HG03460 (cell line): ENCODE measurements at regions not wholly inside any gene's neighbourhood (a gene's known extent, or its start where the extent isn't known, plus 50 kb on each side); places are given as distances from the start of the nearest gene placed in this dataset.

Source experiments
- ATAC-seq: cut with Tn5 transposase; IDR thresholded peaks from one replicate; pipeline ENCODE4 v1.9.1; 2021; ENCODE audit not compliant: unreplicated experiment

- ATAC-seq: no peak
Observed at GRCh38 chr12:116401565-116401964, 124.1 kb upstream of the MED13L start.

DNA sequence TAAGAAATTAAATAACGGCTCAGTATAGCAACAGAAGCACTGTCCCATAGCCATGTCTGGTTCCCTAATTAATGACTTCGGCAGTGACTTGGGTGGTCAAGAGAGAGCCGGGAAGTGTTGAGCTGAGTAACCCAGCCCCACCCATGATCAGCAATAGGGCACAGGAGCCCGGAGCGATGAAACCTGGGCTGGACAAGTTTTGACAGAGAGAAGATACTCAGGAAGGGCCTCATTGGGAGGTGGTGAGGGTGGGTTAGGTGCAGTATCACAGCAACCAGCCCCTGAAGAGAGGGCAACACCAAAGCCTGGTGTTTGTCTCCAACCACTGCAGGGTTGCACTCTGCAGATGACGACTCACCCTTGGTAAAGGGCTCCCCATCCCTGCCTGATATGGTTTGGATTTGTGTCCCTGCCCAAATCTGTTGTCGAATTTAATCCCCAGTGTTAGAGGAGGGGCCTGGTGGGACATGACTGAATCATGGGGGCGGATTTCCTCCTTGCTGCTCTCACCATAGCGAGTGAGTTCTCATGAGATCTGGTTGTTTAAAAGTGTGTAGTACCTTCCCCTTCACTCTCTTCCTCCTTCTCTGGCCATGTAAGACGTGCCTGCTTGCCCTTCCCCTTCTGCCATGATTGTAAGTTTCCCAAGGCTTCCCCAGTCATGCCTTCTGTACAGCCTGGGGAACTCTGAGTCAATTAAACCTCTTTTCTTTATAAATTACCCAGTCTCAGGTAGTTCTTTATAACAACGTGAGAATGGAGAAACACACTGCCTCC, 124.9 kb upstream of the MED13L start:
- ATAC-seq: no peak

DNA sequence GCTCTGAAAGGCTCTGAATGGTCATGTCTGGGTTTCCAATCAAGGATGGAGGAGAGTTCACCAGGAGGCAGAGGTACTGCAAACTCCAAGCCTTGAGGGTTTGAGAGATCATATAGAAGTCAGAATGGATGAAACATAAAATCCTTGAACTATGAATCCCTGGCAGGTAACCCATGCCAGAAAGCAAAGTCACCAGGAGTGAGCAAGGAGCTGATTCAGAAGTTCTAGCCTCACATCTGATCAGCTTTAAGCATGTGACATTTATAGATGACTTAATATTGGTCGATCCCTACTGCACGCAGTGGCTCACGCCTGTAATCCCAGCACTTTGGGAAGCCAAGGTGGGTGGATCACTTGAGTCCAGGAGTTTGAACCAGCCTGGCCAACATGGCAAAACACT, 126.1 kb upstream of the MED13L start:
- no peak for ATAC-seq

DNA sequence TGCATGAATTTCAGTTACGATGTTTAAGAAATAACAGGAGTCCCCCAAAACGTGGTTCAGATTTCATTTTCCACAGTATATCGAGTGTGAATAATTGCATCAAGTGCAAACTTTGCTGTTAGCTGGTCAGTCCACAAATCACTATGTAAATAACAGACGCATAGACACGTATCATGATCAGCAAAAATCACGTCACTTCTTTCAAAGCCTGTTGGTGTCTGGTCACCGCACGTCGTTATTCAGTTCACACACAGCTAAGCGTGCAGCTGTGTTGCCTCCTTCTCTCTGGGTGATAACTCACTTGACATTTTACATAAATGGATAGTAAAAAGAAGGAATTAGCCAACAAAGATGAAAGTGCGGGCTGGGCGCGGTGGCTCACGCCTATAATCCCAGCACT, 126.8 kb upstream of the MED13L start:
- ATAC-seq: no peak

DNA sequence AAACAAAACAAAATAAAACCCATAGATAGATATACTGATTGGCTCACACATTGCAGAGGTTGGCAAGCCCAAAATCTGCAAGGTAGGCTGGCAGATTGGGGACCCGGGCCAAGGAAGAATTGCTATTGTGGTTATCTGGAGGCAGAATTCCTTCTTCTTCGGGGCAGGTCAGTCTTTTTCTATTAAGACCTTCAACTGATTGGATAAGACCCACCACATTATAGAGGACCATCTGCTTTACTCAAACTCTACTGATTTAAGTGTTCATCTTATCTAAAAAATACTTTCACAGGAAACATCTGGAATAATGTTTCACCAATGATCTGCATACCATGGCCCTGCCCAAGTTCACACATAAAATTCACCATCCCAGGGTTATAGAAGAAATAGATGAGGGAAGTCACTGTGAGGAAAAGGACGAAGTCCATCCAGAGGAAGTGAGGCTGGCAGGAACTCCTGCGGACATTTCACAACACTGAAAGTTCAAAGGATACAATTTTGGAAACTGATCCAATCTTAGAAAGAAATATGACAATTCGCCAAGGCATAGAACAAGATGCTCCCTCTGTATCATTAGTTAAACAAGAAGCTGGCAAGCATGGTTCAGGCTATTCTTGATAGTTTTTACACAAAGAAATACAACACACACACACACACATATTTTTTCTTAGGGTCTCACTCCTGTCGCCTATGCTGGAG, 127.6 kb upstream of the MED13L start:
- no peak for ATAC-seq

DNA sequence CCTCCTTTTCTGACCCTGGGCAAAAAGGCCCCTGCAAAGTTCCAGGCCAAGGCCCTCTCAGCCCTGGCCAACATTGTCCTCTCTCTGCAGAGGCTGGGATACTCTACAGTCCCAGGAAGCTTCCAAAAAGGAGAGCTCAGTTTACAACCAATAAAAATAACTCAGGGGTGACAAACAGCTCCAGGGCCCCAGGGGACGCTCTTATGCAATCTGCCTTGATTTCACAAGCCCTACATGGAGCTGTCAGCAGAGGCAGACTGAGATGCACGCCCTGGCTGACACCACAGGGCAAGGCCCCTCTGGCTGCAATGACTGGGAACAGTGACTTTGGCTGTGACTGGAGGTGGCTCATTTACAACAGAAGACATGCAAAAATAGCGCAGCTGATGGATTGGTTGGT, 129.0 kb upstream of the MED13L start:
- no peak for ATAC-seq

- no peak for ATAC-seq
Observed at GRCh38 chr12:116408489-116409250, 131.2 kb upstream of the MED13L start.

GRCh38 chr12:116411977-116412376, 134.5 kb upstream of the MED13L start:
- no peak for ATAC-seq

DNA sequence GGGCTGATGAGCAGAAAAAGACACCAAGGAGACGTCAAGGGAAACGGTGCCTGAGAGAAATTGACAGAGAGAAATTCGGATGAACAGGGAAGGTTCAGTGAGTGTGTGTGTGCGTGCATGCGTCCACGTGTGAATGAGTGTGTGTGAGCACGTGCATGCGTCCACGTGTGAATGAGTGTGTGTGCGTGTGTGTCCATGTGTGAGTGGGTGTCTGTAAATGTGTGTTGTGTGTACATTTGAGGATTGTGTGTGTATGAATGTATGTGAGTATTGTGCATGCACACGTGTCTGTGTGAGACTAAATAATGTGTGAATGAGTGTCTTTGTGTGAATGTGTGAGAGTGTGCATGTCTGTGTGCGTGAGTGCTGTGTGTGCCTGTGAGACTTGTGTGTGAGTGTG, 137.4 kb upstream of the MED13L start:
- ATAC-seq: no peak

DNA sequence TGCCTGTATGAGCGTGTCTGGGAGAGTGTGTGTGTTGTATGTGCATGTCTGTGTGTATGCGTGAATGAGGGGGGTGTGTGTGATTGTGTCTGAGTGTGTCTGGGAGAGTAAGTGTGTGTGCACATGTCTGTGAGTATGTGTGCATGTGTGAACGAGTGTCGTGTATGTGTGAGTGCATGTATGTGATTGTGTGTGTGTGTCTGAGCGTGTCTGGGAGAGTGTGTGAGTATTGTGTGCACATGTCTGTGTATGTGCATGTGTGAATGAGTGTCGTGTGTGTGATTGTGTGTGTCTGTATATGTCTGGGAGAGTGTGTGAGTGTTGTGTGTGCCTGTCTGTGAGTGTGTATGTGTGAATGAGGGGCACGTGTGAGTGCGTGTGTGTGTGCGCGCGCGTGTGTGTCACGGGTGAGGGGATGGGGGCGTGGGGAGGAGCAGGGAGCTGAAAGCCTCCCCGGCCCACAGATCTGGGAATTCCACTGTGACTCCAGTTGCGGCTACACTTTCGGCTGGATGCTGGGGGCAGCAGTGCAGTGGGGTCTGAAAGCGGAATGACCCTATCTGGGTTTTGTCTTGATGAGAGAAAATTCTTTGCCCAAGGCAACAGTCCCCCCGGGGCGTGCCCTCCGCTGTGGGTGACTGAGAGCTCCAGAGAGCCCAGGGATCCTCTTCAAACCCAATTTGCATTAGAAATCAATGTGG, 138.1 kb upstream of the MED13L start:
- ATAC-seq: no peak

GRCh38 chr12:116416166-116416565, 138.7 kb upstream of the MED13L start:
- no peak for ATAC-seq

- no peak for ATAC-seq
Observed at GRCh38 chr12:116418551-116418950, 140.6 kb upstream of the MAP1LC3B2 start.

GRCh38 chr12:116420227-116420880, 138.8 kb upstream of the MAP1LC3B2 start:
- no peak for ATAC-seq

DNA sequence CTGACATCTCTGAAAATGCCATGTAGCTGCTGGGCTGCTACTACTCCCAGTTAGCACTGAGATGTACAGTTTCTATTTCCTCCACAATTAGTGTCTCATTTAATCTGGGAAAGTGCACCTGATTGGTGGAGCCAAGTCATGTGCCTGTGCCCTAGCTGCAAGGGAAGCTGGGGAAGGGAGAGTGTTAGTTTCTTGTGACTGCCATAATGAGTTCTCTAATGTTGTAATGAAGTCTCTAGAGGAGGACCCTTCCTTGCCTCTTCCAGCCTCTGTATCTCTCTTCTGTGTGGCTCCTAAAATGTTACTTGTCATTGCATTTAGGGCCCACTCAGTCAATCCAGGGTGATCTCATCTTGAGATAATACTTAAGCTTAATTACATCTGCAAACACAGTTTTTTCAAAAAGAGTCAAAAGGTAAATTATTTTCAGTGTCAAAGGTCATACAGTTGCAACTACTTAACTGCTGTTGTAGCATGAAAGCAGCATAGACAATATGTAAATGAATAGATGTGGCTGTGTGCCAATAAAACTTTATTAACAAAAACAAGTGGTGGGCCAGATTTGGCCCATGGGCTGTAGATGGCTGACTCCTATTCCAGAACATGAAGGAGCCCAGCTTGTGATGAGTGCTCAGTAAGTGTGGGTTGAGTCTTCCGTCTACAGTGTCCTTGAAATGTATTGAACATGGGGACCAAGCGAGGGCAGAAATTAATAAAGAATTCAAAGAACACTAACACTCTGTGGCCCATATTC, 137.2 kb upstream of the MAP1LC3B2 start:
- ATAC-seq: no peak

GRCh38 chr12:116423094-116423493, 136.1 kb upstream of the MAP1LC3B2 start:
- ATAC-seq: no peak

- no peak for ATAC-seq
Observed at GRCh38 chr12:116425256-116426193, 133.7 kb upstream of the MAP1LC3B2 start.

DNA sequence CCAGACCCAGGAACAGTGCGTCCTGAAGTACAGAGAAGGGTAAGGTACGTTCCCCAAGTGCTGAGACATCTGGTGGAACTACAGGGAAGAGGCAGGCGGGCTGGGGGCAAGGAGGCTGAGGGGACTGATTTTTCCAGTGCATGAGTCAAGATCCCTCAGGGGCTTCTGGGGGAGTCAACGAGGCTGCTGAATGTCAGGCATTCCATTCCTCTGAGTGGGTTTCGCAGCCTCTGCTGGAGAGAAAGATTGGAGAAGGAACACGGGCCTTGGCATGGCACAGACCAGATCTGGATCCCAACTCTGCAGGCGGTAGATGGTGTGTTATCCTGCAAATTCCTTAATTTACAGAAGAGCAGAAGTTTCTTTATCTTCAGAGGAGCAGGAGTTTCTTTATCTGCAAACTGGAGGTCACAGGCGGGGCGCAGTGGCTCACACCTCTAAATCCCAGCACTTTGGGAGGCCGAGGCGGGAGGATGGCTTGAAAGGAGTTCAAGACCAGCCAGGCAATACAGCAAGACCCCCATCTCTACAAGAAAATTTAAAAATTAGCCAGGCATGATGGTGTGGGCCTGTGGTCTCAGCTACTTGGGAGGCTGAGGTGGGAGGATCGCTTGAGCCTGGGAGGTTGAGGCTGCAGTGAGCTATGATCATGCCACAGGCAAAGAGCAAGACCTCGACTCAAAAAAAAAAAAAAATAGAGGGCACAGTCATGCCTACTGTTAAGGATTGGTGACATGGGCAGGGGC, 132.6 kb upstream of the MAP1LC3B2 start:
- no peak for ATAC-seq

DNA sequence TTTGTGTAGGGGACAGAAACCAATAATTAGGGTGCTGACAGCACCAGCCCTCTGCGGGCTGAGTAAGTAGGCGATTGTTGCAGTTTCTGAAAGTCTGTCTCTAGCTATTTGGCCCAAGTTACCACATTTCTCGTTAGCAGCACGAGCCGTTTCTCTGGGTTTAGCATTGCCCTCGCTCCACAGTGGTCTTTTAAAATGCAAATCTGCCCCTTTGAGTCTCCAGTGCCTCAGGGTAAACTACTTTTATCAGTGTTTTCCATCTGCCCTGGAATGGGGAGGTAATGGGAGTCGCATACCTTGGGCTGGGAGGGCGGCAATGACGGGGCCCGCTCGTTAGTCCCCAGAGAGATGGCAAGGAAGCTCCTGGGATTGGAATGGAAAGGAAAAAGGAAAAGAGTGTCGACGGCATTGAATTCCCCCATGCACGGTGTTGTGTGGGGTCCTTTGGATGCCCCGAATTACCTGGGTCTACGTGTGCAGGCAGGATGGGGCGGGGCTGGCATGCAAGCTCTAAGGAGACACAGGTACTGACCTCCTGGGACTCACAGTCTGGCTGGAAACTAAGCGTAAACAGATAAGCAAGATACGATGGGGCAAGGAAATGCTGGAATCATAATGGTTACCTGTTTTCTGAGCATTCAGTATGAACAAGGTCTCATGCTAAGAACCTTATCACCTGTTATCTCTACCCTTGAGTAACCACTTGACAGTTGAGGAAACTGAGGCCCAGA, 131.8 kb upstream of the MAP1LC3B2 start:
- no peak for ATAC-seq
